NK-92 treated with Interleukin-12 subunit alpha and Interleukin-12 subunit beta, amount 100 ng/mL, for 24 hours (cell line): ENCODE measurements at regions not wholly inside any gene's neighbourhood (a gene's known extent, or its start where the extent isn't known, plus 50 kb on each side); places are given as distances from the start of the nearest gene placed in this dataset.
"Not testable (repeated sequence)": the region's sequence is repeated elsewhere in the genome, so short reads cannot be mapped to it uniquely, and the experiment has no call there.

ENCODE experiments used
- DNase-seq: peaks from one replicate; lab custom pipeline; 2025; lab: John Stamatoyannopoulos, UW

DNA sequence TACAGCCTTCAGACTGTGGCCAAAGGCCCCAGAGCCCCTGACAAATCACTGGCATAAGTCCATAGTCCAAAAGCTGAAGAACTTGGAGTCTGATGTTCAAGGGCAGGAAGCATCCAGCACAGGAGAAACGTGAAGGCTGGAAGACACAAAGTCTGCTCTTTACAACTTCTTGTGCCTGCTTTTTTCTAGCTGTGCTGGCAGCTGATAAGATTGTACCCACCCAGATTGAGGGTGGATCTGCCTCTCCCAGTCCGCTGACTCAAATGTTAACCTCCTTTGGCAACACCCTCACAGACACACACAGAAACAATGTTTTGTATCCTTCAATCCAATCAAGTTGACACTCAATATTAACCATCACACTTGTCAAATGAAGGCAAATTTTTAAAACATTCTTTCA lies 959.5 kb downstream of the FSCB start:
- not testable (repeated sequence) for DNase-seq

DNA sequence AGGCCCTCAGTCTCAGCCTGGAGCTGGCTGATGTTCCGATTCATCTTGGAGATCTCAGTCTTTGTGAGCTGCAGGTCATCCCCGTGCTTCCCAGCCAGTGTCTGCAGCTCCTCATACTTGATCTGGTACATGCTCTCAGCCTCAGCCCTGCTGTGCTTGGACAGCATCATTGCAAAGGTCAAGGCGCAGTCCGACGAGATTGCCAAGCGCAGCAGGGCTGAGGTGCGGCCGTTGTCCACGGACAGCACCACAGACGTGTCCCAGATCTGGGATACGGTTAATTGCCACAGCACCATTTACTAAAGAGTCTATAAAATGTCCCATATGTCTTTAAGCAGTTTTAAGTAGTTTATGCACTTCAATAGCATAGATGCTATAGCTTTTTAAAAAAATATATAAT lies 965.7 kb downstream of the FSCB start:
- DNase-seq: no peak

GRCh38 chr14:43540948-43541347 lies 966.1 kb downstream of the FSCB start:
- no peak for DNase-seq

- DNase-seq: no peak
These were observed 967.9 kb downstream of the FSCB start for GRCh38 chr14:43539210-43539609.

DNA sequence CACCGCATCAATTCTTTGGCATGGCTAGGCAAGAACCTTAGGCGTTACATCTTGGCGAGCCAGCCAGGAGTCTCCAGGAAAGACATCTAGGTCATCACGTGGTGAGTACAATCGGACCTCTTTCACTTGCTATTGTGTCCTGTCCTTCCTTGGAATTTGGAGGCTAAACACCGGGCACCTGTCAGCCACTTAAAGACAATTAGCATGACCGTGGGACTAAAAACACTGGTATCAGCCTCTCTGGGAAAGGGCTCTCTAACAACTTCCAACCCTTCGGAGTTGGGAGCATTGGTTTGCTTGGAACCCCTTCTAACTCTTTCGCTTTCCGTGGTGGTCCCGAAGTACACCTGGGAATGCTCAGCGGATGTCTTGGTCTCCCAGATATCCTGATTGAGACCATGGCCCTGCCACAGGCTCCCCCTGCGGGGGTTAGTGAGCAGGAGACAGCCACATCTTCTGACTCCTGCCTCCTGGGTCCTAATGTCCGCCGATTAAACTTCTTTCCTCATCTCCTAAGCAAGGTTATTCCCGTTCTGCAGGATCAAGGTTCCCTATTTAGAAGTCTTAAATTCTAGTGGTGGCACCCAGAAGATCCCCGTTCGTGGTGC lies 971.7 kb downstream of the FSCB start:
- DNase-seq: no peak

GRCh38 chr14:43532825-43533416 lies 974.2 kb downstream of the FSCB start:
- DNase-seq: no peak

GRCh38 chr14:43528321-43528720 lies 978.8 kb downstream of the FSCB start:
- DNase-seq: no peak

GRCh38 chr14:43525658-43526057 lies 981.4 kb downstream of the FSCB start:
- no peak for DNase-seq

GRCh38 chr14:43522901-43523300 lies 984.2 kb downstream of the FSCB start:
- no peak for DNase-seq

GRCh38 chr14:43522191-43522590 lies 984.9 kb downstream of the FSCB start:
- DNase-seq: no peak

DNA sequence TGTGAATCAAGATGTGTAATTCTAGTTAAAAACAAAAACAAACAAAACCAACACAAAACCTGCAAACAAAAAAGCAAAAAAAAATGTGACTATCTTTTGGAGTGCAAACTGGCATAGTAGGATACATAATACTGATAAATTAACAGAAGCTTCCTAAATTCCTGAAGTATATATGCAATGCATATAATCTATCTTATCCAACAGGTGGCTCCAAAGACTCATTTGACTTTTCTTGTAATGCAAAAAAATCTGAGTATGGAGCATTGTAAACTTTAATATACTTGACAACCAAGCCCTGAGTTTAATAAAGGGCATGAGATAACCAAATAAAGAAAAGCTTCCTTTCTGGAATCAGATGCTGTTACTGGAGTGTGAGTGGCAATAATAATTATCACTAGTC lies 1003.6 kb downstream of the FSCB start:
- no peak for DNase-seq

DNA sequence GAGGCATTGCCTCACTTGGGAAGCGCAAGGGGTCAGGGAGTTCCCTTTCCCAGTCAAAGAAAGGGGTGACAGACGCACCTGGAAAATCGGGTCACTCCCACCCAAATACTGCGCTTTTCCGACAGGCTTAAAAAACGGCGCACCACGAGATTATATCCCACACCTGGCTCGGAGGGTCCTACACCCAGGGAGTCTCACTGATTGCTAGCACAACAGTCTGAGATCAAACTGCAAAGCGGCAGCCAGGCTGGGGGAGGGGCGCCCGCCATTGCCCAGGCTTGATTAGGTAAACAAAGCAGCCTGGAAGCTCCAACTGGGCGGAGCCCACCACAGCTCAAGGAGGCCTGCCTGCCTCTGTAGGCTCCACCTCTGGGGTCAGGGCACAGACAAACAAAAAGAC lies 1014.7 kb downstream of the FSCB start:
- DNase-seq: not testable (repeated sequence)

DNA sequence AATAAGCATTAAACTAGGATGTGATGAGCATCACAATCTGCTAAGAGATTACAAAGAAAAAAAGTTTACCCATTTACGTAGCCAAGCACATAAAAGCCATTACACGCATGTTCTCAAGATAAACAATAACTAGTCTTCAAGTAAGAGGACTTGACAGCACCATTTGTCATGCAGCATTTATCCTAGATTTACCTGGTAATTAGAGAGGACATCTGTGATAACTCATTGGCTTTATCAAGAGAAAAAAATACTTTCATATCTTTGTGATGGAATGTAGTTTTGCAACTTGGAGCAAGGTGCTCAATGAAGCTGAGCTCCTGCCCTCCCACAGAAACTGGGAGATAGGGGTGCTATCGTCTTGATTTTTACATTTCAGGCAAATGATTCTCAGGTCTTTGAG lies 1023.7 kb downstream of the FSCB start:
- DNase-seq: no peak

GRCh38 chr14:43481864-43482263 lies 1025.2 kb downstream of the FSCB start:
- no peak for DNase-seq

GRCh38 chr14:43480976-43481375 lies 1026.1 kb downstream of the FSCB start:
- DNase-seq: no peak

GRCh38 chr14:43479596-43480195 lies 1027.4 kb downstream of the FSCB start:
- DNase-seq: no peak

- DNase-seq: no peak
These were observed 1030.3 kb downstream of the FSCB start for GRCh38 chr14:43476822-43477221.

DNA sequence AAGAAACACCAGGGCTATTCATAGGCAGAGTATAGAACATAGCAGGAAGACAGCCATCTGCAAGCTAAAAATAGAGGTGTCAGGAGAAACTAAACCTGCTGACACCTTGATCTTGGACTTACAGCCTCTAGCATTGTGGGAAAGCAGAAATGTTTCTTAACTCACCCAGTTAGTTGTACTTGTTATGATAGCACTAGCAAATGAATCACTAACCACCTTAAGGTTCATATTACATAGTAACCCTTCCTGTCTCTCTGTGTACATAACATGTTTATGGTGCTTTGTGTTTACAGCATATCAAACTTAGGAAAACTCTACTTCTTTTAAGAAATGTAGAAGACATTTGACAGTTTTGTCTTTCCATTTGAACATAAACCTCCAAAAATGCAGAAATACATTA lies 1031.3 kb downstream of the FSCB start:
- no peak for DNase-seq

DNA sequence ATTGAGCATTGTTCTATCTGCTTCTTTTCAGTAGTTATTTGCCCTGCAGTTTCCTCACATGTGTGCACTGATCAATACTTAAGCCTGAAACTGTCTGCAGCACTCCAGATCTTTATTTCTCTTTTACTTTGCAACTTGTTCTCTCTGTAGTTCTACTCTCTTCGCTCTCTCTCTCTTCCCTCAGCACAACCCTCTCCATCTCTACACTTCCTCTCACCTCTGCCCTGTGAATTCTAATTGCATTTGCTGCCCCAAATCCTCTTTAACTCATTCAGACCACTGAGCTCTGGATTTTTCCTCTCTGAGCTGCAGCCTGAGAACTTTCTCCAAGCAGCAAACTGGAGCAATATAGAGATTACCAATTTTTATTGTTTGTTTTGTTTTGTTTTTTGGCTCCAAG lies 1035.5 kb downstream of the FSCB start:
- DNase-seq: no peak

DNA sequence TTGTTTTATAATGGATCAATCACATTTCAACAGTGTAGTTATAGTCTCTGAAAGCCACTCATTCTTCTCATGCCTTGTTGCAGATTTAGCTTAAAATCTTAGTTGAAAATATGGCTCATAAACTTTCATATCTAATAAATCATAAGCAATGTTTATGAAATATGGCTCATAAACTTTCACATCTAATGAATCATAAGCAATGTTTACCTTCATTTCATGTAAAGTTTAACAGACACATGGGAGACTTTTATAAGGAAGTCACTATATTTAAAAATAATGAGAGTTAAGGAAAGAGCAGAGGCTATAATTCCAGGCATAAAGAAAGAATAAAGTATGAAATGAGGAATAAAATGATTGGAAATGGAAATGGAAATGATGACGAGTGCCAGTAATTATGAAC lies 1042.1 kb downstream of the FSCB start:
- DNase-seq: no peak

- DNase-seq: no peak
These were observed 1057.8 kb downstream of the FSCB start for GRCh38 chr14:43449291-43449690.

DNA sequence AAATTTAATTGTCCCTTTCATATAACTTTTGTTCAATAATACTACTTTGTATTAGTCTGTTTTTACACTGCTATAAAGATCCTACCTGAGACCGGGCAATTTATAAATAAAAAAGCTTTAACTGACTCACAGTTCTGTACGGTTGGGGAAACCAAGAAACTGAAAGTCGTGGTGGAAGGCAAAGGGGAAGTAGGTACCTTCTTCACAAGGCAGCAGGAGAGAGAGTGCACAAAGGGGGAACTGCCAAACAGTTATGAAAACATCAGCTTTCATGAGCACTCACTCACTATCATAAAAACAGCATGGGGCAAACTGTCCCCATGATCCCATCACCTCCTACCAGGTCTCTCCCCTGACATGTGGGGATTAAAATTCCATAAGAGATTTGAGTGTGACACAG lies 1069.0 kb downstream of the FSCB start:
- no peak for DNase-seq

DNA sequence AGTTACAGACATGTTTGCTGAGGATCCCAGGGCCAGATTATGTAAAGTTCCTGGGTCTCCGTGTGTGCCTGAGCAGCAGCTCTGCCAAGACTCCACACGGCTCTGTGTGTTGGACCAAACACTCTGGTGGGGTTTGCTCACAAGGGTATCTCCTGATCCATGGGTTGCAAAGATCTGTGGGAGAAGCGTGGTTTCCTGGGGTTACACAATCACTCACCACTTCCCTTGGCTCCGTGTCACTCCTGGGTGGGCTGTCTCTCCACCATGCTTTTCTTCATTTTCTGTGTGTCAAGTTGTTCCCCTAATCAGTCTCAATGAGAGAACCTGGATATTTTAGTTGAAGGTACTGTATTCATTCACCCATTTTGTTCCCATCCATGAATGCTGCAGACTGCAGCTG lies 1088.8 kb downstream of the FSCB start:
- no peak for DNase-seq

GRCh38 chr14:43413084-43413483 lies 1094.0 kb downstream of the FSCB start:
- no peak for DNase-seq
